Pancreas (tissue), 10 donors: ENCODE measurements at regions not wholly inside any gene's neighbourhood (a gene's known extent, or its start where the extent isn't known, plus 50 kb on each side); places are given as distances from the start of the nearest gene placed in this dataset.

ENCODE experiments used
- ATAC-seq, 4 donors: fragments of 200-7000 bp; cut with Tn5 transposase; one replicate each; pipeline versions ENCODE4 v1.8.0 to v1.9.1; 2020; ENCODE audit warnings: mild to moderate bottlenecking in 4 of 4, moderate library complexity in 4 of 4
- DNase-seq, 6 donors: peaks; one replicate each; pipeline ENCODE4 v3.0.0-alpha.2; 2020
- FAIRE-seq: peaks from 2 replicates; lab custom pipeline; 2012; peaks lifted over from hg19 to GRCh38; lab: Jason Lieb, UNC
- H3K27ac ChIP-seq, 4 donors: fragments of 200-600 bp; sonication (generic); 1 replicate in 3 of 4; 2 replicates in 1 of 4; pipeline versions ENCODE4 v1.5.0 to v1.8.0; 2020
- H3K27me3 ChIP-seq, 4 donors: fragments of 200-600 bp; one replicate each; pipeline ENCODE4 v1.8.0; 2021
- H3K36me3 ChIP-seq, 3 donors: fragments of 200-600 bp; sonication (generic) in 1 of 3; one replicate each; pipeline versions ENCODE4 v1.5.0 to v1.8.0; 2020 to 2021
- H3K4me1 ChIP-seq, 3 donors: fragments of 200-600 bp; one replicate each; pipeline ENCODE4 v1.8.0; 2021
- H3K4me3 ChIP-seq, 4 donors: fragments of 200-600 bp; sonication (generic) in 2 of 4; one replicate each; pipeline versions ENCODE4 v1.5.0 to v1.8.0; 2020 to 2021
- H3K9me3 ChIP-seq, 4 donors: fragments of 200-600 bp; one replicate each; pipeline ENCODE4 v1.8.0; 2021
- WGBS, 2 donors: extraction: QIAGEN DNeasy Blood & Tissue Kit; methylation state at CpG; one replicate each; pipeline ENCODE4 v1.1.7; 2013; 5-methylcytosine and 5-hydroxymethylcytosine counted together
- intact Hi-C, 3 donors: fragments of 100-400 bp; cut with DNase I; formaldehyde crosslinking; loops; one replicate each; pipeline versions ENCODE4 v1.11.1 to v1.14.2; 2022
- TF ChIP-seq, protein P1 (sequence below), 4 donors: fragments of 200-600 bp; sonication (generic) in 3 of 4; IDR thresholded peaks; one replicate each; pipeline versions ENCODE4 v1.5.0 to v1.8.0; 2021; ENCODE audit warnings: antibody characterized with exemption in 4 of 4
- donor health status: healthy with polysubstance abuse.
- donor health status: DM: no; HTN: no; CAD: no; lungs with moderate emphysema.
- donor health status: DM: no; HTN: no; CAD: no.
- donor health status: control.
- donor health status: control.
- donor health status: Bipolar disorder and iron deficiency.
- donor health status: DM: yes; HTN: yes; CAD: no.
- donor health status: DM: no; HTN: no; CAD: no.
- donor health status: DM: no; HTN: no; CAD: no.
- donor health status: DM: yes; HTN: yes; CAD: no.

DNA sequence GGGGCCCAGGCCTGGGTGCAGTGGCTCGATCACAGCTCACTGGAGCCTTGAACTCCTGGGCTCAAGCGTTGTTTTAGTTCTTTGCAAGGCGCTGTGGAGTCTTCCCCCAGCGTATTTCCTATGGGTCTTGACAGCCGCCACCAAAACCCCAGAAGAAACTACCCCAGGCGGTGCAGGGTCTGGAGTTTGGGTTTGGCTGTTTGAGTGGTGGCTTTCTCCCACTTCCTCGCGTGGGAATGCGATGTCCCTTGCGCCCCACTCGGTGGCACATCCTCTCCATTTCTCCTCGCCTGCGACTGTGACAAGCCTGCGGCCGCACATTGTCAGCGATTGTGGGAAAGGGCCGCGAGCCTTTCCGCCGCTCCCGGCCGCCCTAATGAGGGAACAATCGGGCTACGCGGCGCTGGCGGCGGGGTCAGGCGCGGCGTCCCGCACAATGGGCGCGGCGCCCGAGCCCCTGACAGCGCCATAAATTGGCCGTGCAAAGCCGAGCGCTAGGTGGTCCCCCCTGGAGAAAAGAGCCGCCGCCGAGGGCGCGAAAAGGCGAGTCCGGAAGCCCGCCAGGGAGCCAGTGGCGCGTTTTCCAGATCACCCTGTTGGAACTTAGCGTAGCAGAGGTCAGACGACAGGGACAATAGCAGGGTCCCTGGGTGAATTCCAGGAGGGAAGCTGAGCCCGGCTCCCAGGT is 194.9 kb upstream of the POU3F3 start:
- Histone ChIP-seq H3K36me3 (no peaks in the 10 kb centered on the region), H3K4me1 (no peaks in the 10 kb centered on the region), H3K27ac (no peak overlapping the region), H3K4me3 (peak overlapping the region in 1 of 4 donors; percentile 23), H3K9me3 (no peaks in the 10 kb centered on the region), H3K27me3 (peaks cover 0 to 28% (median 11%) of the 10 kb centered on the region in 4 donors)
- TF ChIP-seq, protein P1, sequence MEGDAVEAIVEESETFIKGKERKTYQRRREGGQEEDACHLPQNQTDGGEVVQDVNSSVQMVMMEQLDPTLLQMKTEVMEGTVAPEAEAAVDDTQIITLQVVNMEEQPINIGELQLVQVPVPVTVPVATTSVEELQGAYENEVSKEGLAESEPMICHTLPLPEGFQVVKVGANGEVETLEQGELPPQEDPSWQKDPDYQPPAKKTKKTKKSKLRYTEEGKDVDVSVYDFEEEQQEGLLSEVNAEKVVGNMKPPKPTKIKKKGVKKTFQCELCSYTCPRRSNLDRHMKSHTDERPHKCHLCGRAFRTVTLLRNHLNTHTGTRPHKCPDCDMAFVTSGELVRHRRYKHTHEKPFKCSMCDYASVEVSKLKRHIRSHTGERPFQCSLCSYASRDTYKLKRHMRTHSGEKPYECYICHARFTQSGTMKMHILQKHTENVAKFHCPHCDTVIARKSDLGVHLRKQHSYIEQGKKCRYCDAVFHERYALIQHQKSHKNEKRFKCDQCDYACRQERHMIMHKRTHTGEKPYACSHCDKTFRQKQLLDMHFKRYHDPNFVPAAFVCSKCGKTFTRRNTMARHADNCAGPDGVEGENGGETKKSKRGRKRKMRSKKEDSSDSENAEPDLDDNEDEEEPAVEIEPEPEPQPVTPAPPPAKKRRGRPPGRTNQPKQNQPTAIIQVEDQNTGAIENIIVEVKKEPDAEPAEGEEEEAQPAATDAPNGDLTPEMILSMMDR (IDR thresholded peaks at IDR 0.05): no peak
- peak in 1 of 4 donors; percentile 18 for ATAC-seq
- FAIRE-seq: no peak
- 17 to 27% methylated on average over 53 of the region's 53 CpGs for WGBS, 2 donors
- DNase-seq: peak in 1 of 6 donors; percentile 52
- intact Hi-C loops: no loop called here

DNA sequence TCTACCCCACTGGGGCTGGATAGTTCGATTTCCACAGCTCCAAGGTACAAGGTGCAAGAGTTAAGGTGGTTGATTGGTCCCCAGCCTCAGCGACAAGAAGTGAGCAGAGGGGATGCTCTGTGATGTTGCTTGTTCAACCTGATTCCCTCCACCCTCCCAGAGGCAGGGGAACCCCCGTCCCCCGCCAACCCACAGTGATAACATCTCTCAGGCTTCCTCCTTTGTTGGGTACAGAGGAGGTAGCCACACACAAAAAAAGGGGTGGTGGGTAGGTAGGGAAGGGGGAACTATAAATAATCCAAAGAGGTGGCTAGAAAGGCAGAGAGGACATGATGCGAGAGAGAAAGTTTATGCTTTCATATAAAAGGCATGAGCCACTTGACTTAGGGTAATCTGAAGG is 192.9 kb upstream of the POU3F3 start:
- FAIRE-seq: no peak
- 82 to 86% methylated on average over 5 of the region's 5 CpGs for WGBS, 2 donors

DNA sequence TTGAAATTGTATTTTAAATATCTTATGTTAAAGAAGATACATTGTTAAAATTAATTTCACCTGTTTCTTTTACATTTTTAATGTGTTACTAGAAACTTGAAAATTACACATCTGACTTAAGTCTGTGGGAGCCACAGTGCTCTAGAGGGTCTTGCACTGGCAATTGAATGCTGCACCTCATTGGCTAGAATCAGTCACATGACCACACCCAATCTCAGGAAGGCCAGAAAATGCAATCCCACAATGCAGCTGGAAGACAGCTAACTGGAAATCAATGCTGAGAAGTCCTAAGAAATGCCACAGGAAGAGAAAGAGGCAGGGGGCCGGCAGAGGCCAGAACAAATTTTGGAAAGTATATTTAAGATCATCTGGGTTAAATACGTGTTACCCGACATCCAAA is 189.2 kb upstream of the POU3F3 start:
- TF ChIP-seq, protein P1 (IDR thresholded peaks at IDR 0.05): no peak
- intact Hi-C loops: no loop called here
- FAIRE-seq: no peak
- H3K27me3 ChIP-seq: peaks cover 0 to 7% (median 2%) of the 10 kb centered on the region in 4 donors
- H3K9me3 ChIP-seq: no peaks in the 10 kb centered on the region
- no peak for DNase-seq
- no peak overlapping the region for H3K27ac ChIP-seq
- H3K4me1 ChIP-seq: no peaks in the 10 kb centered on the region
- no peak overlapping the region for H3K4me3 ChIP-seq
- 69 to 85% methylated on average over 3 of the region's 3 CpGs for WGBS, 2 donors
- no peaks in the 10 kb centered on the region for H3K36me3 ChIP-seq
- no peak for ATAC-seq

More for the DNA sequence above, 192.9 kb upstream of the POU3F3 start:
- no peak overlapping the region for H3K27ac ChIP-seq
- DNase-seq (no peak), ATAC-seq (no peak)
- no peaks in the 10 kb centered on the region for H3K4me1 ChIP-seq
- H3K36me3 ChIP-seq: no peaks in the 10 kb centered on the region
- H3K27me3 ChIP-seq: peaks cover 0 to 21% (median 6%) of the 10 kb centered on the region in 4 donors
- H3K4me3 ChIP-seq: no peak overlapping the region
- no peaks in the 10 kb centered on the region for H3K9me3 ChIP-seq
- intact Hi-C loops: no loop called here
- TF ChIP-seq, protein P1 (IDR thresholded peaks at IDR 0.05): no peak

DNA sequence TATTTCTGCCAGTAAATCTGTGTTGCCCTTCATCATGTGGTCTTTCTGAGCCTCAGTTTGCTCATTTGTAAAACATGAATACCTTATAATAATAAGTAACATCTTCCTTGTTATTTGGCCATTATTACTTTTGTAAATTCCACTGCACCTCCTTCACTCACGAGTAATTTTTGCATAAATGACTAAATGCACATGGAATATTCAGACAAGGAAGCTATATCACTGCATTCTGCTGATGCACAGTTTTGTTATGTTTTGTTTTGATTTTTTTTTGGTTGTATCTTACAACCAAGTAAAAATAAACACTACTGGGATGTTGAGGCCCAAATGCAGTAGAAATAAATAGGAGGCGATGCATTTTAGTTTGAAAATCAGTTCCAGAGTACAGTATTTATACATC is 185.3 kb upstream of the POU3F3 start:
- Histone ChIP-seq H3K36me3 (no peaks in the 10 kb centered on the region), H3K4me3 (no peak overlapping the region), H3K9me3 (no peaks in the 10 kb centered on the region), H3K4me1 (no peaks in the 10 kb centered on the region), H3K27me3 (no peaks in the 10 kb centered on the region), H3K27ac (no peak overlapping the region)
- ATAC-seq: no peak
- WGBS, 2 donors: 70 to 75% methylated on average over 2 of the region's 2 CpGs
- FAIRE-seq: no peak
- no peak for DNase-seq
- intact Hi-C loops: no loop called here
- TF ChIP-seq, protein P1 (IDR thresholded peaks at IDR 0.05): no peak

DNA sequence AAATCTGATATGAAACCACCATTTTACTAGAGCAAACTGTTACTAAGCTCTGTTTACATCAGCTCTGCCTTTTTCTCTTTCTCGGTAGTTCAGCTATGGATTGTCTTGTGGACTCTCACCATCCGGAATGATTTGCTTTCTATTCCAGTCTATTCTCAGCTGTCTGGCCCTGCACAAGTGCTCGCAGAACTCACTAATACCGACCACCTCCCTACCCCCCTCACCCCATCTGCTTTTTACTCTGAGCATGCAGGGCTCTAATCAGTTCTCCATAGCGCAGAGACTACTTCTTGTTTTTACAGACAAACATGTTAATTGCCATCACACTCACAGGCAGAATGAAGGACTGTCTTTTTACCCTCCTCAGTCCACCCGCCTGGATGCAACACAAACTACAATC is 180.7 kb upstream of the POU3F3 start:
- 34% methylated on average over 6 of the region's 6 CpGs for WGBS, 2 donors
- ATAC-seq: no peak
- H3K4me3 ChIP-seq: no peak overlapping the region
- DNase-seq: no peak
- H3K36me3 ChIP-seq: no peaks in the 10 kb centered on the region
- no peak for FAIRE-seq
- H3K27me3 ChIP-seq: no peaks in the 10 kb centered on the region
- H3K4me1 ChIP-seq: no peaks in the 10 kb centered on the region
- TF ChIP-seq, protein P1 (IDR thresholded peaks at IDR 0.05): no peak
- H3K27ac ChIP-seq: no peak overlapping the region
- intact Hi-C loops: no loop called here
- no peaks in the 10 kb centered on the region for H3K9me3 ChIP-seq
